ENCODE measurements at regions not wholly inside any gene's neighbourhood (a gene's known extent, or its start where the extent isn't known, plus 50 kb on each side); places are given as distances from the start of the nearest gene placed in this dataset.
"Not testable (repeated sequence)": the region's sequence is repeated elsewhere in the genome, so short reads cannot be mapped to it uniquely, and the experiment has no call there.

DNA sequence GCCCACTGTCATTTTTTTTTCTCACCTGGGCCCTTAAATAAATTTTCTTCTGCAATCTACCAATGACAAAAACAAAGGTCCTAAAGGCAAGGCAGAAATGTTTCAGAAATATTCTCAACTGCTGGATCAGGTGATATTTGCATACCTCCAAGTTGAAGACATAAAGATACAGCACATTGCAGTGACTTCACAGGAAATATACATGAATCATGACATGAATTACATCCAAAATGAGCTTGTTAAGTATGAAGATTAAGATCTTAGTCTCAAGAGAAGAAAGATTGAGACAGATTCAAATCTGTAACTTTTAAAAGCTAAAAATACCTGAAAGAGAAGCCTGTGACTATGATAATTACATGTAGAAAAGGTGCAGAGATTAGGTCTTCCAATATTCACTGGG lies 207.8 kb downstream of the SIPA1L2 start:
- TF ChIP-seq, protein P1, sequence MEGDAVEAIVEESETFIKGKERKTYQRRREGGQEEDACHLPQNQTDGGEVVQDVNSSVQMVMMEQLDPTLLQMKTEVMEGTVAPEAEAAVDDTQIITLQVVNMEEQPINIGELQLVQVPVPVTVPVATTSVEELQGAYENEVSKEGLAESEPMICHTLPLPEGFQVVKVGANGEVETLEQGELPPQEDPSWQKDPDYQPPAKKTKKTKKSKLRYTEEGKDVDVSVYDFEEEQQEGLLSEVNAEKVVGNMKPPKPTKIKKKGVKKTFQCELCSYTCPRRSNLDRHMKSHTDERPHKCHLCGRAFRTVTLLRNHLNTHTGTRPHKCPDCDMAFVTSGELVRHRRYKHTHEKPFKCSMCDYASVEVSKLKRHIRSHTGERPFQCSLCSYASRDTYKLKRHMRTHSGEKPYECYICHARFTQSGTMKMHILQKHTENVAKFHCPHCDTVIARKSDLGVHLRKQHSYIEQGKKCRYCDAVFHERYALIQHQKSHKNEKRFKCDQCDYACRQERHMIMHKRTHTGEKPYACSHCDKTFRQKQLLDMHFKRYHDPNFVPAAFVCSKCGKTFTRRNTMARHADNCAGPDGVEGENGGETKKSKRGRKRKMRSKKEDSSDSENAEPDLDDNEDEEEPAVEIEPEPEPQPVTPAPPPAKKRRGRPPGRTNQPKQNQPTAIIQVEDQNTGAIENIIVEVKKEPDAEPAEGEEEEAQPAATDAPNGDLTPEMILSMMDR (IDR thresholded peaks at IDR 0.05; ENCODE audit: low read depth, low read length) = no peak
- Histone ChIP-seq H3K27me3 (no peaks in the 10 kb centered on the region), H3K4me1 (no peaks in the 10 kb centered on the region), H3K9me3 (no peaks in the 10 kb centered on the region), H3K36me3 (no peaks in the 10 kb centered on the region), H3K4me3 (ENCODE audit: low read depth, low read length) (no peak overlapping the region)
- DNase-seq = no peak

DNA sequence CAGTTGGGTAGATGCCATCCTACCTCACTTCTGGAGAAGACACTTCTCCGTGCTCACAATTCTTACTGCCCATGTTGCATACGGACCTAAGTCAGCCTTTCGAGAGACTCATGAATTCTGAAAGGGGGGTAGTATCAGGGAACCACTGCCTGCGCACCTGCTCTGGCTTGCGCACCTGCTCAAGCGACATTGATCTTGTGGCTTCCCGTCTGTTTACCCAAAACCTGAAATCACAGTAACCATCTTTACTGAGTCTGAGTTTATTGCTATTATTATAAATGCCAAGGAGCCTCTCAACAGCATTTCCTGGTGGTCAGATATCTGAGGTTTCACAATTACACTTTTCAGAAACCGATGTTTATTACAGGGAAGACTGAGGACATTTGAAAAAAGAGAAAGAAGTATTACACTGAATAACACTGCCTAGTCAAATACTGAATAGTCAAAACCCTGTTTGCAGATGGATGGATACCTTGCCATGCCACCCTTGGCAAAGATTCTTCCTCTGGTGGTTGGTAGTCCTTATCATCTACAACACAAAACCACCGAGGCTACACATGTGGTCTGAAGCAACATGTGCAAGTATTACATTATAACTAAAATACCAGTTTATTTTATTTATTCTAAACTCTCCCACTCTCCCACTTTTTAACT lies 208.7 kb downstream of the SIPA1L2 start:
- TF ChIP-seq, protein P1 (IDR thresholded peaks at IDR 0.05; ENCODE audit: low read depth, low read length) = no peak
- H3K4me3 ChIP-seq (ENCODE audit: low read depth, low read length) = no peak overlapping the region
- H3K27me3 ChIP-seq = no peaks in the 10 kb centered on the region
- no peak for DNase-seq
- no peaks in the 10 kb centered on the region for H3K4me1 ChIP-seq
- no peaks in the 10 kb centered on the region for H3K9me3 ChIP-seq
- no peaks in the 10 kb centered on the region for H3K36me3 ChIP-seq

DNA sequence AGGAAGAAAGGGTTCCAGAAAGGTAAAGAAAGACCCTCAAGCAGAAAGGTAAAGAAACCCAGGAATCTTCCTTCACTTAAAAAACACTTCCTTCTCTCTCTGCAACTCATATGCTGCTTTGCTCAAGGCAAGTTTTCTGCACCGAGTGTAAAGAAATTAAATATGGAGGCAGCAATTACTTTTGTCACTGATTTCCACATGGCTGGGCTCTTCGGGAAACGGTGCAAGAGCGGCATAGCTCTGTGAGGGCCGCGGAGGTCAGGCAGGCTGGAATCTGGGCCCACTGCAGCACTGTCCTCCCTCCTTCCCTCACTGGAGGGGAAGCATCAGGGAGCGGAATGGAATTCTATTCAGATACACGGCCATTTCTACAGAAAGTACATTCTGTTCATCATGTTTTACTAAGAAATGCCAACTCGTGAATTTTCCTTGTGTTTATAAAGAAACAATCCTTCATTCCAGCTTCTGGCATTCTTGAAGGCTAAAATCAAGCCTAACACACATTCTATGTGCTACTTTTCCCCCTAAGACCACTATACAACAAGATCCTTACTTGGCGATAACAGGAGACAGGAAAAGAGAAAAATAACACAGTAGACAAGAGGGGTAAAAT lies 212.2 kb downstream of the SIPA1L2 start:
- TF ChIP-seq, protein P1 (IDR thresholded peaks at IDR 0.05; ENCODE audit: low read depth, low read length) = no peak

DNA sequence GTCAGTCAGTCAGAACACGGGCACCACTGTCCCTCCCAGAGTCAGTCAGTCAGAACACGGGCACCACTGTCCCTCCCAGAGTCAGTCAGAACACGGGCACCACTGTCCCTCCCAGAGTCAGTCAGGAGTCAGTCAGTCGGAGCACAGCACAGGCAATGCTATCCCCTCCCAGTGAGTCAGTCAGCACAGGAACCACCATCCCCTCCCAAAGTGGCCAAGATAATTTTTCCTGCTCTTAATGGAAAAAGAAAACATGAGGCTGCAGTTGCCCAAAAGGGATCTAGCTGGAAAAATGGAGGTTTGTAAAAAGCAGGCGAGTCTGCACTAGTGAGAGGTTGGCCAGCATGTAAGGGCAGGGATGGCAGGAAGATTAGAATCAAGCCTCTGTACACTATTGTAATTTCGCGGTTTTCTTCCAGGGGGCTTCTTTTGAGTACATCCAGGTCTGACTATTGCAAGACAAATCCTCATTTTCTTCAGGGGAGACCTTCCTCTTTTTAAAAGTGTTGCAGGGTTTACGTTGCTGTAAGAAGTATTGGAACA lies 213.8 kb downstream of the SIPA1L2 start:
- no peak for DNase-seq
- Histone ChIP-seq H3K4me1 (no peaks in the 10 kb centered on the region; the same call in 1 of the 2 replicates), H3K4me3 (ENCODE audit: low read depth, low read length) (no peak overlapping the region), H3K27me3 (no peaks in the 10 kb centered on the region), H3K36me3 (peaks cover 4% of the 10 kb centered on the region), H3K9me3 (no peaks in the 10 kb centered on the region)
- TF ChIP-seq, protein P1 (IDR thresholded peaks at IDR 0.05; ENCODE audit: low read depth, low read length) = no peak

More for the DNA sequence above, 212.2 kb downstream of the SIPA1L2 start:
- Histone ChIP-seq H3K9me3 (no peaks in the 10 kb centered on the region), H3K4me1 (no peaks in the 10 kb centered on the region; the same call in 1 of the 2 replicates), H3K4me3 (ENCODE audit: low read depth, low read length) (no peak overlapping the region), H3K36me3 (peaks cover 4% of the 10 kb centered on the region), H3K27me3 (no peaks in the 10 kb centered on the region)
- DNase-seq = no peak

DNA sequence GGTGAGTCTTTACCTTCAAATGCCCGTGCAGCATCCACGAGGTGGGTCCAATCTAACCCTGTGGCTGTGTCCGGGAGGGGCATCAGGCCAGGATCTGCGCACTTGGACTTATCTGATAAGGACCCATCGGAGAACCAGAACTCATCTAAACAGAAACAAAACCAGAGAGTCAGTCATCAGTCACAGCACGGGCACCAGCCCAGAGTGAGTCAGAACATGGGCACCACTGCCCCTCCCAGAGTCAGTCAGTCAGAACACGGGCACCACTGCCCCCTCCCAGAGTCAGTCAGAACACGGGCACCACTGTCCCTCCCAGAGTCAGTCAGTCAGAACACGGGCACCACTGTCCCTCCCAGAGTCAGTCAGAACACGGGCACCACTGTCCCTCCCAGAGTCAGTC lies 214.5 kb downstream of the SIPA1L2 start:
- not testable (repeated sequence) for H3K4me3 ChIP-seq (ENCODE audit: low read depth, low read length); H3K4me1 ChIP-seq; DNase-seq; H3K9me3 ChIP-seq; H3K36me3 ChIP-seq; H3K27me3 ChIP-seq

DNA sequence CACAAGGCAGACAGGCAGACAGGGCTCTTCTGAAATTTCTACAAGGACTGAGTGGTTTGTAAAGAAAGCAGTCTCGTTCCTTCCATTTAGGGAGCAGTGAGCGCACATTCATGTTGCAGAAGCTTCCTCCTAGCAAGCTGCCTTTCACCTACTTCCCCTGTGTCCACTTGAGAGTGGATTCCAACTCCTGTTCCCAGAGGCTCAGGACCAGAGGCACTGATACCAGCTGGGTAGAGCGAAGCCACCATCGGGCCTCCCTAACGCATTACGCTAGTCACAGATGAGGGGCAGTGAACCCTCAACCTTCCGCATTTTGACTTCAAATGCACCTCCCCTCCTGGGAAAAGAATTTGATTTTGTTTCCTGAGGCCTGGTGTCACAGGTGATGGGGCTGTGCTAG lies 215.8 kb downstream of the SIPA1L2 start:
- peaks cover 4% of the 10 kb centered on the region for H3K36me3 ChIP-seq
- H3K27me3 ChIP-seq = no peaks in the 10 kb centered on the region
- H3K4me1 ChIP-seq = no peaks in the 10 kb centered on the region; the same call in 1 of the 2 replicates
- H3K4me3 ChIP-seq (ENCODE audit: low read depth, low read length) = no peak overlapping the region
- DNase-seq = no peak
- H3K9me3 ChIP-seq = no peaks in the 10 kb centered on the region
- TF ChIP-seq, protein P1 (IDR thresholded peaks at IDR 0.05; ENCODE audit: low read depth, low read length) = no peak
